ENCODE measurements at regions not wholly inside any gene's neighbourhood (a gene's known extent, or its start where the extent isn't known, plus 50 kb on each side); places are given as distances from the start of the nearest gene placed in this dataset.

- Mint-ChIP-seq H3K36me3 (ENCODE audit: low read depth) (no peaks in the 10 kb centered on the region), H3K27me3 (ENCODE audit: insufficient read depth) (no peaks in the 10 kb centered on the region), H3K4me1 (no peaks in the 10 kb centered on the region), H3K4me3 (no peak overlapping the region), H3K9me3 (peaks cover 3% of the 10 kb centered on the region), H3K27ac (no peak overlapping the region)
- H3K9ac ChIP-seq (ENCODE audit: extremely low read depth, low read length, poor library complexity, severe bottlenecking), result no peak overlapping the region
- H3K27me3 ChIP-seq (ENCODE audit: control insufficient read depth, insufficient read depth, low read length, poor library complexity, severe bottlenecking), result no peaks in the 10 kb centered on the region
- H3K4me1 ChIP-seq (ENCODE audit: control insufficient read depth, insufficient read depth, low read length), result no peaks in the 10 kb centered on the region
- no peak overlapping the region for H3K4me3 ChIP-seq (ENCODE audit: low read length)
- WGBS, 2 experiments (ENCODE audit: insufficient coverage in 1 of 2, insufficient read length in 1 of 2), result 99 to 100% methylated on average over 2 to 4 of the region's 4 CpGs
- H3K9me3 ChIP-seq (ENCODE audit: control insufficient read depth, low read length), result peaks cover 6% of the 10 kb centered on the region
- no peaks in the 10 kb centered on the region for H3K36me3 ChIP-seq (ENCODE audit: control insufficient read depth, insufficient read depth, low read length)
- no peak overlapping the region for H3K27ac ChIP-seq (ENCODE audit: low read depth, low read length)
- no peak for DNase-seq
- no peak for TF ChIP-seq CTCF (conservative IDR thresholded peaks at IDR 0.05)
Measured at GRCh38 chr1:195788721-195789120, 819.5 kb downstream of the KCNT2 start.

- no peak overlapping the region for H3K27ac Mint-ChIP-seq
- Histone ChIP-seq H3K4me1 (ENCODE audit: control insufficient read depth, insufficient read depth, low read length) (no peaks in the 10 kb centered on the region), H3K27me3 (ENCODE audit: control insufficient read depth, insufficient read depth, low read length, poor library complexity, severe bottlenecking) (no peaks in the 10 kb centered on the region), H3K27ac (ENCODE audit: low read depth, low read length) (no peak overlapping the region), H3K9me3 (ENCODE audit: control insufficient read depth, low read length) (peaks cover 6% of the 10 kb centered on the region), H3K36me3 (ENCODE audit: control insufficient read depth, insufficient read depth, low read length) (no peaks in the 10 kb centered on the region), H3K4me3 (ENCODE audit: low read length) (no peak overlapping the region), H3K9ac (ENCODE audit: extremely low read depth, low read length, poor library complexity, severe bottlenecking) (no peak overlapping the region)
- no peaks in the 10 kb centered on the region for H3K4me1 Mint-ChIP-seq
- H3K4me3 Mint-ChIP-seq, result no peak overlapping the region
- DNase-seq, result no peak
- WGBS, 2 experiments (ENCODE audit: insufficient coverage in 1 of 2, insufficient read length in 1 of 2), result 60 to 90% methylated on average over 1 of the region's 1 CpG
- TF ChIP-seq CTCF (conservative IDR thresholded peaks at IDR 0.05), result no peak
- H3K27me3 Mint-ChIP-seq (ENCODE audit: insufficient read depth), result no peaks in the 10 kb centered on the region
- no peaks in the 10 kb centered on the region for H3K36me3 Mint-ChIP-seq (ENCODE audit: low read depth)
- peaks cover 3% of the 10 kb centered on the region for H3K9me3 Mint-ChIP-seq
Measured at GRCh38 chr1:195785830-195786229, 822.4 kb downstream of the KCNT2 start.

- no peaks in the 10 kb centered on the region for H3K27me3 ChIP-seq (ENCODE audit: control insufficient read depth, insufficient read depth, low read length, poor library complexity, severe bottlenecking)
- no peaks in the 10 kb centered on the region for H3K9me3 ChIP-seq (ENCODE audit: control insufficient read depth, low read length)
- DNase-seq, result no peak
- no peaks in the 10 kb centered on the region for H3K36me3 ChIP-seq (ENCODE audit: control insufficient read depth, insufficient read depth, low read length)
- TF ChIP-seq CTCF (conservative IDR thresholded peaks at IDR 0.05), result no peak
- no peak overlapping the region for H3K4me3 ChIP-seq (ENCODE audit: low read length)
- H3K36me3 Mint-ChIP-seq (ENCODE audit: low read depth), result no peaks in the 10 kb centered on the region
- no peak overlapping the region for H3K27ac Mint-ChIP-seq
- H3K4me1 ChIP-seq (ENCODE audit: control insufficient read depth, insufficient read depth, low read length), result no peaks in the 10 kb centered on the region
- no peak overlapping the region for H3K9ac ChIP-seq (ENCODE audit: extremely low read depth, low read length, poor library complexity, severe bottlenecking)
- peaks cover 2% of the 10 kb centered on the region for H3K4me1 Mint-ChIP-seq
- H3K27ac ChIP-seq (ENCODE audit: low read depth, low read length), result no peak overlapping the region
- no peaks in the 10 kb centered on the region for H3K27me3 Mint-ChIP-seq (ENCODE audit: insufficient read depth)
- no peak overlapping the region for H3K4me3 Mint-ChIP-seq
- WGBS, 2 experiments (ENCODE audit: insufficient coverage in 1 of 2, insufficient read length in 1 of 2), result 88 to 95% methylated on average over 2 of the region's 3 CpGs
- H3K9me3 Mint-ChIP-seq, result no peaks in the 10 kb centered on the region
Measured at GRCh38 chr1:195773931-195774330, 834.3 kb downstream of the KCNT2 start.
